Heart left ventricle (tissue), 13 donors: ENCODE measurements at regions not wholly inside any gene's neighbourhood (a gene's known extent, or its start where the extent isn't known, plus 50 kb on each side); places are given as distances from the start of the nearest gene placed in this dataset.

Experiments used
- CTCF ChIP-seq, 12 donors: fragments of 200-600 bp; sonication (generic) in 4 of 12; IDR thresholded peaks; one replicate each; pipeline versions ENCODE4 v1.5.0 to v1.8.0; 2018 to 2022; ENCODE audit warnings: antibody characterized with exemption in 12 of 12, mild to moderate bottlenecking in 5 of 12
- POLR2A ChIP-seq, 2 donors: fragments of 450-650 bp; IDR thresholded peaks; one replicate each; pipeline ENCODE4 v1.6.1; 2017; ENCODE audit warnings: antibody characterized with exemption in 2 of 2, mild to moderate bottlenecking in 2 of 2, moderate library complexity in 2 of 2
- donor health status: ischemic (EF 13 %, LVEDD 7.1; RV severe dilation, severe dysfunction).
- donor health status: DM: no; HTN: yes; CAD: no.
- donor health status: DM: no; HTN: no; CAD: no.
- donor health status: ischemic (EF 25% LVEDD 6.9; RV normal size, moderate dysfunction).
- donor health status: ischemic (EF 25% LVEDD 5.7; RV mildly dilated, moderate dysfunction).
- donor health status: ischemic (EF 35%, LVEDD 5.7; RV mildly dilated, moderate dysfunction).
- donor health status: nonischemic (EF 11% LVEDD 7.7; RV severe dilation, severe dysfunction).
- donor health status: DM: yes; HTN: yes; CAD: no.
- donor health status: PGD.
- donor health status: ischemic (EF 29% LVEDD 5.4; RV normal size, mild dysfunction).
- donor health status: nonischemic (EF 23%, LVEDD 6.1; RV moderate dilation, normal function).

GRCh38 chr12:102629262-102629888 lies 149.0 kb upstream of the IGF1 start:
- TF ChIP-seq CTCF (IDR thresholded peaks at IDR 0.05) (no peak), POLR2A (IDR thresholded peaks at IDR 0.05) (no peak)
